ENCODE measurements at regions not wholly inside any gene's neighbourhood (a gene's known extent, or its start where the extent isn't known, plus 50 kb on each side); places are given as distances from the start of the nearest gene placed in this dataset.

GRCh38 chr6:1536526-1537429 lies 72.9 kb upstream of the FOXC1 start:
- Histone ChIP-seq H3K79me2 (no peaks in the 10 kb centered on the region), H3K9ac (no peak overlapping the region), H3K4me3 (ENCODE audit: low read depth, low read length) (no peak overlapping the region), H3K4me2 (ENCODE audit: low read length) (no peak overlapping the region), H3K4me1 (no peaks in the 10 kb centered on the region), H2AFZ (no peak overlapping the region), H3K36me3 (ENCODE audit: control insufficient read depth, insufficient read depth, low read length) (no peaks in the 10 kb centered on the region), H3K27ac (no peak overlapping the region), H3K9me3 (ENCODE audit: control insufficient read depth, low read length) (no peaks in the 10 kb centered on the region), H3K27me3 (ENCODE audit: control insufficient read depth, insufficient read depth, low read length) (no peaks in the 10 kb centered on the region)
- TF ChIP-seq, protein P1, sequence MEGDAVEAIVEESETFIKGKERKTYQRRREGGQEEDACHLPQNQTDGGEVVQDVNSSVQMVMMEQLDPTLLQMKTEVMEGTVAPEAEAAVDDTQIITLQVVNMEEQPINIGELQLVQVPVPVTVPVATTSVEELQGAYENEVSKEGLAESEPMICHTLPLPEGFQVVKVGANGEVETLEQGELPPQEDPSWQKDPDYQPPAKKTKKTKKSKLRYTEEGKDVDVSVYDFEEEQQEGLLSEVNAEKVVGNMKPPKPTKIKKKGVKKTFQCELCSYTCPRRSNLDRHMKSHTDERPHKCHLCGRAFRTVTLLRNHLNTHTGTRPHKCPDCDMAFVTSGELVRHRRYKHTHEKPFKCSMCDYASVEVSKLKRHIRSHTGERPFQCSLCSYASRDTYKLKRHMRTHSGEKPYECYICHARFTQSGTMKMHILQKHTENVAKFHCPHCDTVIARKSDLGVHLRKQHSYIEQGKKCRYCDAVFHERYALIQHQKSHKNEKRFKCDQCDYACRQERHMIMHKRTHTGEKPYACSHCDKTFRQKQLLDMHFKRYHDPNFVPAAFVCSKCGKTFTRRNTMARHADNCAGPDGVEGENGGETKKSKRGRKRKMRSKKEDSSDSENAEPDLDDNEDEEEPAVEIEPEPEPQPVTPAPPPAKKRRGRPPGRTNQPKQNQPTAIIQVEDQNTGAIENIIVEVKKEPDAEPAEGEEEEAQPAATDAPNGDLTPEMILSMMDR (IDR thresholded peaks at IDR 0.05): no peak

DNA sequence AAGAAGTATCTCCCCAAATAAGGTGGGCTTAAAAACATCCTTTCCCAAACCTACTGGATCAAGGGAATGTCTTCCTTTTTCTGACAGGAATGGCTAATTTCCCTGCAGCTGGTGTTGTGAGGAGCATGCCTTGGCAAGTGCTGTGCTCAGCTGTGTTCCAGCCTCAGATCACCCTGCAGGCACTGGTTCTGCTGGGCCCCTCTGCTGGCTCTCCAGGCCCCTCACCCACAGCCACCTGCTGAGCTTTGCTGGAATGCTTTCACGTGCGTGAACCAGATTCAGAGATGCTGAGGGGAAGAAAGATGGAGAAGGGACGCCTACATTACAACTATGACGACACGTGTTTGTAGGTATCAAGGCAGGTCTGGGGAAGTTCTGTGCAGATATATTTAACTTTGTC lies 71.3 kb upstream of the FOXC1 start:
- TF ChIP-seq, protein P1 (IDR thresholded peaks at IDR 0.05): no peak

GRCh38 chr6:1538810-1539478 lies 70.8 kb upstream of the FOXC1 start:
- Histone ChIP-seq H3K27ac (no peak overlapping the region), H3K4me1 (no peaks in the 10 kb centered on the region), H3K79me2 (no peaks in the 10 kb centered on the region), H3K36me3 (ENCODE audit: control insufficient read depth, insufficient read depth, low read length) (no peaks in the 10 kb centered on the region), H3K4me2 (ENCODE audit: low read length) (no peak overlapping the region), H3K27me3 (ENCODE audit: control insufficient read depth, insufficient read depth, low read length) (no peaks in the 10 kb centered on the region), H2AFZ (no peak overlapping the region), H3K9me3 (ENCODE audit: control insufficient read depth, low read length) (no peaks in the 10 kb centered on the region), H3K4me3 (ENCODE audit: low read depth, low read length) (no peak overlapping the region), H3K9ac (no peak overlapping the region)
- TF ChIP-seq, protein P1 (IDR thresholded peaks at IDR 0.05): no peak

More for the DNA sequence above, 71.3 kb upstream of the FOXC1 start:
- Histone ChIP-seq H3K4me2 (ENCODE audit: low read length) (no peak overlapping the region), H3K27me3 (ENCODE audit: control insufficient read depth, insufficient read depth, low read length) (no peaks in the 10 kb centered on the region), H3K9me3 (ENCODE audit: control insufficient read depth, low read length) (no peaks in the 10 kb centered on the region), H3K36me3 (ENCODE audit: control insufficient read depth, insufficient read depth, low read length) (no peaks in the 10 kb centered on the region), H3K4me3 (ENCODE audit: low read depth, low read length) (no peak overlapping the region), H3K4me1 (no peaks in the 10 kb centered on the region), H3K9ac (no peak overlapping the region), H2AFZ (no peak overlapping the region), H3K79me2 (no peaks in the 10 kb centered on the region), H3K27ac (no peak overlapping the region)

DNA sequence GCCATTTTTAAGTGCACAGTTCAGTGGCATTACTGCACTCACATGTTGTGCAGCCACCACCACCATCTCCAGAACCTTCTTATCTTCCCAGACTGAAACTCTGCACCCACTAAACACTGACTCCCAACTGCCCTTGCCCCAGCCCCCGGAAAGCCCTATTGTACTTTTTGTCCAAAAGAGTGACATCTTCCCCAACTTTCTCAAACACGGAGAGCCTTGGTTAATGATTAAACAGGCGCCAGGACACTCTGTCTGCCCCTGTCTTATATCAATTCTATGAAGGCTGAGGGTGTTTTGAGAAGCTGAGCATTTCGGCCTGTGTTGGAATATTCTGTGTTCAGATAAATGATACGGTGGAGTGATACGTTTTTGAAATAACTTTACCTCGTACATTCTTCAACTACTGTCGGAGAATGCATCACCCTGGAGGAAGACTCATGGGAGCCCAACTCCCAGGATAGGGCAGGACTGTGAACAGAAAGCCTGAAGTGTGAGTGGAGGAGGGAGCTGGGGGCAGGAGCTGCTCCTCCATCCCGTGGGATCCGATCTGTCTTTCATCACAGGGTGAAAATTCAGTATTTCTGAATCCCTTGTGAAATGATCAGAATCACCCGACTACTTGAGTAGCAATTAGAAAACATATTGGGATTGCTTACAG lies 68.7 kb upstream of the FOXC1 start:
- TF ChIP-seq, protein P1 (IDR thresholded peaks at IDR 0.05): no peak
- Histone ChIP-seq H3K4me3 (ENCODE audit: low read depth, low read length) (no peak overlapping the region), H3K79me2 (no peaks in the 10 kb centered on the region), H3K27me3 (ENCODE audit: control insufficient read depth, insufficient read depth, low read length) (no peaks in the 10 kb centered on the region), H3K9ac (no peak overlapping the region), H3K4me2 (ENCODE audit: low read length) (no peak overlapping the region), H2AFZ (no peak overlapping the region), H3K4me1 (no peaks in the 10 kb centered on the region), H3K36me3 (ENCODE audit: control insufficient read depth, insufficient read depth, low read length) (no peaks in the 10 kb centered on the region), H3K27ac (no peak overlapping the region), H3K9me3 (ENCODE audit: control insufficient read depth, low read length) (no peaks in the 10 kb centered on the region)

Data from parathyroid adenoma (tissue), 2 donors.